ENCODE measurements at regions not wholly inside any gene's neighbourhood (a gene's known extent, or its start where the extent isn't known, plus 50 kb on each side); places are given as distances from the start of the nearest gene placed in this dataset.

- BruUV-seq (replicated peaks), result no TSS peak
- intact Hi-C loops (cut with micrococcal nuclease; ENCODE audit: unreplicated experiment), result no loop called here
- Mint-ChIP-seq H3K4me3 (ENCODE audit: low read depth, unreplicated experiment) (no peak overlapping the region), H3K9me3 (ENCODE audit: low read depth, unreplicated experiment) (peaks cover under 1% of the 10 kb centered on the region), H3K4me1 (ENCODE audit: low read depth, unreplicated experiment) (no peaks in the 10 kb centered on the region), H3K27ac (ENCODE audit: unreplicated experiment) (no peak overlapping the region), H3K36me3 (ENCODE audit: insufficient read depth, unreplicated experiment) (no peaks in the 10 kb centered on the region), H3K27me3 (ENCODE audit: unreplicated experiment) (no peaks in the 10 kb centered on the region)
- no peak for DNase-seq
- CTCF ChIA-PET, result interaction anchor here (0.5 kb wide), 1 partner anchor 29 kb away, joined by 3 read pairs; no protein-coding TSS in a partner anchor
- TF ChIP-seq CTCF (IDR thresholded peaks at IDR 0.05; ENCODE audit: unreplicated experiment), result no peak
Observed at GRCh38 chr2:149894760-149895159, 307.2 kb upstream of the MMADHC start.

- Mint-ChIP-seq H3K9me3 (ENCODE audit: low read depth, unreplicated experiment) (peaks cover 3% of the 10 kb centered on the region), H3K27me3 (ENCODE audit: unreplicated experiment) (no peaks in the 10 kb centered on the region), H3K36me3 (ENCODE audit: insufficient read depth, unreplicated experiment) (no peaks in the 10 kb centered on the region), H3K27ac (ENCODE audit: unreplicated experiment) (no peak overlapping the region), H3K4me1 (ENCODE audit: low read depth, unreplicated experiment) (no peaks in the 10 kb centered on the region), H3K4me3 (ENCODE audit: low read depth, unreplicated experiment) (no peak overlapping the region)
- intact Hi-C loops (cut with micrococcal nuclease; ENCODE audit: unreplicated experiment), result no loop called here
- BruUV-seq (replicated peaks), result no TSS peak
- CTCF ChIA-PET, result interaction anchor here (0.5 kb wide), 1 partner anchor 30 kb away, joined by 3 read pairs; no protein-coding TSS in a partner anchor
- TF ChIP-seq CTCF (IDR thresholded peaks at IDR 0.05; ENCODE audit: unreplicated experiment), result no peak
- no peak for DNase-seq
Observed at GRCh38 chr2:149894226-149894625, 306.7 kb upstream of the MMADHC start.

GRCh38 chr2:149892563-149892962, 305.0 kb upstream of the MMADHC start:
- DNase-seq, result no peak
- no peak overlapping the region for H3K27ac Mint-ChIP-seq (ENCODE audit: unreplicated experiment)
- BruUV-seq (replicated peaks), result no TSS peak
- intact Hi-C loops (cut with micrococcal nuclease; ENCODE audit: unreplicated experiment), result no loop called here
- H3K27me3 Mint-ChIP-seq (ENCODE audit: unreplicated experiment), result no peaks in the 10 kb centered on the region
- no peaks in the 10 kb centered on the region for H3K36me3 Mint-ChIP-seq (ENCODE audit: insufficient read depth, unreplicated experiment)
- peaks cover 3% of the 10 kb centered on the region for H3K9me3 Mint-ChIP-seq (ENCODE audit: low read depth, unreplicated experiment)
- no peaks in the 10 kb centered on the region for H3K4me1 Mint-ChIP-seq (ENCODE audit: low read depth, unreplicated experiment)
- no peak for TF ChIP-seq CTCF (IDR thresholded peaks at IDR 0.05; ENCODE audit: unreplicated experiment)
- no peak overlapping the region for H3K4me3 Mint-ChIP-seq (ENCODE audit: low read depth, unreplicated experiment)
- CTCF ChIA-PET, result no interaction called here

GRCh38 chr2:149885946-149886345, 298.4 kb upstream of the MMADHC start:
- no peak for TF ChIP-seq CTCF (IDR thresholded peaks at IDR 0.05; ENCODE audit: unreplicated experiment)
- Mint-ChIP-seq H3K4me3 (ENCODE audit: low read depth, unreplicated experiment) (no peak overlapping the region), H3K36me3 (ENCODE audit: insufficient read depth, unreplicated experiment) (no peaks in the 10 kb centered on the region), H3K27ac (ENCODE audit: unreplicated experiment) (no peak overlapping the region), H3K27me3 (ENCODE audit: unreplicated experiment) (no peaks in the 10 kb centered on the region), H3K9me3 (ENCODE audit: low read depth, unreplicated experiment) (peaks cover 3% of the 10 kb centered on the region), H3K4me1 (ENCODE audit: low read depth, unreplicated experiment) (peaks cover 16% of the 10 kb centered on the region)
- DNase-seq, result no peak
- intact Hi-C loops (cut with micrococcal nuclease; ENCODE audit: unreplicated experiment), result no loop called here
- CTCF ChIA-PET, result no interaction called here
- no TSS peak for BruUV-seq (replicated peaks)

Measured in Calu3 (cell line).